Astrocyte (in vitro differentiated cells and primary cell): ENCODE measurements at regions not wholly inside any gene's neighbourhood (a gene's known extent, or its start where the extent isn't known, plus 50 kb on each side); places are given as distances from the start of the nearest gene placed in this dataset.

ENCODE experiments used
- CTCF ChIP-seq: IDR thresholded peaks from 2 replicates; pipeline ENCODE4 v1.5.1; 2011; ENCODE audit warnings: low read depth, mild to moderate bottlenecking, inconsistent platforms, low read length, moderate library complexity; ENCODE audit not compliant: insufficient read depth
- EZH2 ChIP-seq: IDR thresholded peaks from 2 replicates; pipeline ENCODE4 v1.6.1; 2012; ENCODE audit warnings: mild to moderate bottlenecking, low read length, inconsistent platforms; ENCODE audit not compliant: insufficient read depth

GRCh38 chr14:104462651-104463630 is 116.6 kb upstream of the C14orf180 start:
- TF ChIP-seq CTCF: no peak
- TF ChIP-seq EZH2: no peak
